ENCODE measurements at regions not wholly inside any gene's neighbourhood (a gene's known extent, or its start where the extent isn't known, plus 50 kb on each side); places are given as distances from the start of the nearest gene placed in this dataset.

DNA sequence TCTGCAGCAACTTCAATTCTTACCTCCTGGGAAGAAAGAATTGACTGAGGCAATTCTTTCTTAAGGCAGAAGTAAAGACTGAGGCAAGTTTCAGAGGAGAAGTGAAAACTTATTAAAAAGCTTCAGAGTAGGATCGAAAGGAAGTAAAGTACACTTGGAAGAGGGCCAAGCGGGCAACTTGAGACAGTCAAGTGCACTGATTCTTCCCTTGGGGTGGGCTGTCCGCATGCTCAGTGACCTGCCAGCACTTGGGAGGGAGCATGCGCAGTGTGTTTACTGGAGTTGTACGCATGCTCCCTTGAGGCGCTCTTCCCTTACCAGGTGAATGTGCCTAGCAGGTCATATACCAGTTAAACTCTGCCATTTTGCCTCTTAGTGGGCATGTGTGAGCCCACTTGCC, 55.3 kb upstream of the NBPF3 start:
- TF ChIP-seq, protein P1, sequence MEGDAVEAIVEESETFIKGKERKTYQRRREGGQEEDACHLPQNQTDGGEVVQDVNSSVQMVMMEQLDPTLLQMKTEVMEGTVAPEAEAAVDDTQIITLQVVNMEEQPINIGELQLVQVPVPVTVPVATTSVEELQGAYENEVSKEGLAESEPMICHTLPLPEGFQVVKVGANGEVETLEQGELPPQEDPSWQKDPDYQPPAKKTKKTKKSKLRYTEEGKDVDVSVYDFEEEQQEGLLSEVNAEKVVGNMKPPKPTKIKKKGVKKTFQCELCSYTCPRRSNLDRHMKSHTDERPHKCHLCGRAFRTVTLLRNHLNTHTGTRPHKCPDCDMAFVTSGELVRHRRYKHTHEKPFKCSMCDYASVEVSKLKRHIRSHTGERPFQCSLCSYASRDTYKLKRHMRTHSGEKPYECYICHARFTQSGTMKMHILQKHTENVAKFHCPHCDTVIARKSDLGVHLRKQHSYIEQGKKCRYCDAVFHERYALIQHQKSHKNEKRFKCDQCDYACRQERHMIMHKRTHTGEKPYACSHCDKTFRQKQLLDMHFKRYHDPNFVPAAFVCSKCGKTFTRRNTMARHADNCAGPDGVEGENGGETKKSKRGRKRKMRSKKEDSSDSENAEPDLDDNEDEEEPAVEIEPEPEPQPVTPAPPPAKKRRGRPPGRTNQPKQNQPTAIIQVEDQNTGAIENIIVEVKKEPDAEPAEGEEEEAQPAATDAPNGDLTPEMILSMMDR (IDR thresholded peaks at IDR 0.05; ENCODE audit: poor library complexity, severe bottlenecking) = no peak
- no peak for TF ChIP-seq TAF1 (IDR thresholded peaks at IDR 0.05; ENCODE audit: low read depth)
- no peak for TF ChIP-seq REST (IDR thresholded peaks at IDR 0.05; ENCODE audit: borderline replicate concordance)
- no peak for TF ChIP-seq RAD21 (conservative IDR thresholded peaks at IDR 0.05)
